H1 (cell line): ENCODE measurements at regions not wholly inside any gene's neighbourhood (a gene's known extent, or its start where the extent isn't known, plus 50 kb on each side); places are given as distances from the start of the nearest gene placed in this dataset.

Source experiments
- BACH1 ChIP-seq: IDR thresholded peaks from 2 replicates; pipeline ENCODE4 v1.6.1; 2012; ENCODE audit warnings: low read length, improper control_type of control experiment
- CBX5 ChIP-seq: fragments of 300-800, 300-1000 bp; sonication (generic); IDR thresholded peaks from 2 replicates; pipeline ENCODE4 v1.7.1; 2016; ENCODE audit warnings: antibody characterized with exemption, low read length, low read depth
- GABPA ChIP-seq: IDR thresholded peaks from 2 replicates; pipeline ENCODE4 v1.6.1; 2011; ENCODE audit warnings: mild to moderate bottlenecking, low read length, moderate library complexity, borderline replicate concordance; ENCODE audit not compliant: insufficient read depth
- JUND ChIP-seq: IDR thresholded peaks from 2 replicates; pipeline ENCODE4 v1.6.1; 2011; ENCODE audit warnings: mild to moderate bottlenecking, improper control_type of control experiment, low read length
- KDM1A ChIP-seq: fragments of 200-600, 300-600 bp; sonication (generic); IDR thresholded peaks from 2 replicates; pipeline ENCODE4 v1.7.1; 2016; ENCODE audit warnings: mild to moderate bottlenecking, low read length, borderline replicate concordance
- PHF8 ChIP-seq: fragments of 200-600 bp; sonication (generic); conservative IDR thresholded peaks from 2 replicates; pipeline ENCODE4 v1.7.1; 2012; ENCODE audit warnings: low read depth, mild to moderate bottlenecking, inconsistent platforms, low read length, moderate library complexity
- POLR2A ChIP-seq, 2 experiments: IDR thresholded peaks; 1 replicate in 1 of 2; 2 replicates in 1 of 2; pipeline ENCODE4 v1.6.1; 2011; ENCODE audit warnings: low read depth in 2 of 2, low read length in 2 of 2, mild to moderate bottlenecking in 2 of 2; ENCODE audit errors: control extremely low read depth in 1 of 2
- TCF12 ChIP-seq: IDR thresholded peaks from 2 replicates; pipeline ENCODE4 v1.6.1; 2011; ENCODE audit warnings: low read depth, mild to moderate bottlenecking, low read length
- TEAD4 ChIP-seq: IDR thresholded peaks from 2 replicates; pipeline ENCODE4 v1.6.1; 2012; ENCODE audit warnings: low read depth, low read length, inconsistent platforms, mixed read lengths
- ZNF274 ChIP-seq: IDR thresholded peaks from 2 replicates; pipeline ENCODE4 v1.7.0; 2012; ENCODE audit warnings: low read length, borderline replicate concordance; ENCODE audit errors: extremely low read depth
- TF ChIP-seq, protein P1 (sequence below), 3 experiments: IDR thresholded peaks; 1 replicate in 2 of 3; 2 replicates in 1 of 3; pipeline versions ENCODE4 v1.5.1 to v1.6.1; 2011; ENCODE audit warnings: low read length in 3 of 3, mild to moderate bottlenecking in 3 of 3, inconsistent platforms in 2 of 3, low read depth in 1 of 3, moderate library complexity in 1 of 3; ENCODE audit not compliant: insufficient read depth in 1 of 3; ENCODE audit errors: control extremely low read depth in 1 of 3

- TF ChIP-seq TCF12 = no peak
- TF ChIP-seq, protein P1, sequence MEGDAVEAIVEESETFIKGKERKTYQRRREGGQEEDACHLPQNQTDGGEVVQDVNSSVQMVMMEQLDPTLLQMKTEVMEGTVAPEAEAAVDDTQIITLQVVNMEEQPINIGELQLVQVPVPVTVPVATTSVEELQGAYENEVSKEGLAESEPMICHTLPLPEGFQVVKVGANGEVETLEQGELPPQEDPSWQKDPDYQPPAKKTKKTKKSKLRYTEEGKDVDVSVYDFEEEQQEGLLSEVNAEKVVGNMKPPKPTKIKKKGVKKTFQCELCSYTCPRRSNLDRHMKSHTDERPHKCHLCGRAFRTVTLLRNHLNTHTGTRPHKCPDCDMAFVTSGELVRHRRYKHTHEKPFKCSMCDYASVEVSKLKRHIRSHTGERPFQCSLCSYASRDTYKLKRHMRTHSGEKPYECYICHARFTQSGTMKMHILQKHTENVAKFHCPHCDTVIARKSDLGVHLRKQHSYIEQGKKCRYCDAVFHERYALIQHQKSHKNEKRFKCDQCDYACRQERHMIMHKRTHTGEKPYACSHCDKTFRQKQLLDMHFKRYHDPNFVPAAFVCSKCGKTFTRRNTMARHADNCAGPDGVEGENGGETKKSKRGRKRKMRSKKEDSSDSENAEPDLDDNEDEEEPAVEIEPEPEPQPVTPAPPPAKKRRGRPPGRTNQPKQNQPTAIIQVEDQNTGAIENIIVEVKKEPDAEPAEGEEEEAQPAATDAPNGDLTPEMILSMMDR (IDR thresholded peaks at IDR 0.05; ENCODE audit: control extremely low read depth in 1 of 3, insufficient read depth in 1 of 3, low read depth in 1 of 3, low read length in 3 of 3) = no peak
- no peak for TF ChIP-seq KDM1A
- TF ChIP-seq TEAD4 = no peak
- no peak for TF ChIP-seq ZNF274
- no peak for TF ChIP-seq BACH1
- no peak for TF ChIP-seq JUND
- TF ChIP-seq PHF8 = no peak
- no peak for TF ChIP-seq CBX5
- no peak for TF ChIP-seq GABPA
- TF ChIP-seq POLR2A (IDR thresholded peaks at IDR 0.05; ENCODE audit: control extremely low read depth in 1 of 2, low read depth in 2 of 2, low read length in 2 of 2) = no peak
Observed at GRCh38 chr4:106601519-106601918, 232.9 kb upstream of the GIMD1 start.
